RCC 7860 (cell line): ENCODE measurements at regions not wholly inside any gene's neighbourhood (a gene's known extent, or its start where the extent isn't known, plus 50 kb on each side); places are given as distances from the start of the nearest gene placed in this dataset.
A peak's percentile ranks its signal among the peaks of the same experiment; 100 is the strongest.
"Not testable (repeated sequence)": the region's sequence is repeated elsewhere in the genome, so short reads cannot be mapped to it uniquely, and the experiment has no call there.

Experiments used
- DNase-seq: peaks from one replicate; pipeline ENCODE4 v3.0.0-alpha.2; 2015; ENCODE audit warnings: low spot score
- FAIRE-seq: peaks from 2 replicates; lab custom pipeline; 2012; peaks lifted over from hg19 to GRCh38; lab: Jason Lieb, UNC

- DNase-seq, result peak; percentile 36
- FAIRE-seq, result peak; percentile 26
Measured at GRCh38 chrY:18989356-18989755, 215.8 kb upstream of the HSFY2 start.

DNA sequence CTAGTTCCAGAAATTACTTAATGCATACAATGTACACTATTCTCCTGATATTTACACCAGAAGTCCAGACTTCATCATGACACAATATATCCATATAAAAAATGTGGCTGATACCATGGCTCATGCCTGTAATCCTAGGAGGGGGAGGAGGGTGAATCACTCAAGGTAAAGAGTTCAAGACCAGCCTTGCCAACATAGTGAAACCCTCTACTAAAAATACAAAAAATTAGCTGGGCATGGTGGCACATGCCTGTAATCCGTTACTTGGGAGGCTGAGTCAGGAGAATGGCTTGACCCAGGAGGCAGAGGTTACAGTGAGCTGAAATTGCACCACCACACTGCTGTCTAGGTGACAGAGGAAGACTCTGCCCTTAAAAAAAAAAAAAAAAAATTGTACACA lies 192.5 kb upstream of the HSFY2 start:
- FAIRE-seq, result no peak

DNA sequence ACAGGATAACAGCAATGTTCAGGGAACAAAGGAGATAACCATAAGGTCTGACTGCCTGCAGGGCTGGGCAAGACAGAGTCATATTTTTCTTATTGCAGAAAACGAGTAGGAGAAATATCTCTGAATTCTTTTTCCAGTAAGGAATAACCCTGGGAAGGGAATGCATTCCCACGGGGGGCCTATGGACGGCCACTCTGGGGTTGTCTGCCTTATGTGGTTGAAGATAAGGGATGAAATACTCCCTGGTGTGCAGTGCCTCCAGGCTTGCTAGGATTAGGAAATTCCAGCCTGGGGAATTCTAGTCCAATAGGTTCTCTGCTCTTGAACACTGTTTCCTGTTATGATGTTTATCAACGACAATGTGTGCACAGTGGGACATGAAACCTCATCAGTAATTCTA lies 185.3 kb upstream of the HSFY2 start:
- no peak for FAIRE-seq
- DNase-seq, result no peak

More for the DNA sequence above, 192.5 kb upstream of the HSFY2 start:
- no peak for DNase-seq

GRCh38 chrY:18951657-18952435 lies 178.3 kb upstream of the HSFY2 start:
- no peak for FAIRE-seq
- DNase-seq, result no peak

- FAIRE-seq (no peak), DNase-seq (no peak)
Measured at GRCh38 chrY:18951019-18951418, 177.5 kb upstream of the HSFY2 start.

GRCh38 chrY:18936831-18937230 lies 163.3 kb upstream of the HSFY2 start:
- no peak for FAIRE-seq
- no peak for DNase-seq

DNA sequence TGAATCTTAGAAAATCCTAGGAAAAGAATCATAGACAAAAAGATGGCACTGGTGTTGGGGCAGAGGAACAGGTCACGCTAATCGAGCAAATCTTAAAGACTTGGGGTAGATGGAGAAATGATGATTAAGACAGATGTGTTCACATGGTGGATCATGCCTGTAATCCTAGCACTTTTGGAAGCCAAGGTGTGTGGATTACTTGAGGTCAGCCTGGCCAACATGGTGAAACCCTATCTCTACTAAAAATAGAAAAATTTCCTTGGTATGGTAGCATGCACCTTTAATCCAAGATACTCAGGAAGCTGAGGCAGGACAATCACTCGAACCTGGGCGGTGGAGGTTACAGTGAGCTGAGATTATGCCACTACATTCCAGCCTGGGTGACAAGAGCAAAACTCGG lies 145.7 kb upstream of the HSFY2 start:
- DNase-seq, result no peak
- no peak for FAIRE-seq

DNA sequence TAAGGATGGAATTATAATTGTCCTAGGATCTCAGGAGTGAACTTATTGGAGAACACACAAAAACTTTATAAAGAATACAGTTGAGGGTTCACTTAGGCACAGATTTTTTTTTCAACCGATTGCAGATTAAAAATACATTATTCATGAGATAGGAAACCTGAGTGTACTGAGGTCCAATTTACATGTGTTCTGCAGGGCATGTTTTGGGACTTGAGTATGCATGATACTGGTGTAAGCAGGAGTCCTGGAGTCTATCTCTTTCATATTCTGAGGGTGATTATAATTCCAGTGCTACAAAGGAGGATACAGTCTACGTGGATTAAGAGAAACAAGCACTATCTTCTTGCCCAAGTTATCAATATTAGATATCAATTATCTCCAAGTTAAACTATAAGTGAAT lies 139.3 kb upstream of the HSFY2 start:
- DNase-seq (no peak), FAIRE-seq (no peak)

- DNase-seq (peak; percentile 5), FAIRE-seq (no peak)
Measured at GRCh38 chrY:18909846-18910245, 136.3 kb upstream of the HSFY2 start.

GRCh38 chrY:18906198-18906597 lies 132.7 kb upstream of the HSFY2 start:
- not testable (repeated sequence) for FAIRE-seq, DNase-seq

DNA sequence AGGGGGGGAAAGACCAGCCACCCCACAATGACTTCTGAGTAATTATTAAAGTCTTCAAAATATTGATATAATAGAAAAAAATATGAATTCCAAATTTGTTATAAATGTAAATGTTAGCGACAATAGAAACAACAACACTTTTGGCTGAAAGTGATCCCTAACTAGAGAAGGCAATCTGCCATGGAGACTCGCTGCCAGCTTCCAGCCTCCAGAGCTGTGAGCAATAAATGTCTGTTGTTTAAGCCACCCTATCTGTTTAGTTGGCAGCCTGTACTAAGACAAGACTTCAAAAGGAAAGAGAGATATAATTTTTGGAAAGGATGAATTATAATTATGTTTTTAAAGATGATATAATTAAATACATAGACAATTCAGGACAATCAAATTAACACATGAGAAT lies 130.8 kb upstream of the HSFY2 start:
- FAIRE-seq, result no peak
- no peak for DNase-seq

DNA sequence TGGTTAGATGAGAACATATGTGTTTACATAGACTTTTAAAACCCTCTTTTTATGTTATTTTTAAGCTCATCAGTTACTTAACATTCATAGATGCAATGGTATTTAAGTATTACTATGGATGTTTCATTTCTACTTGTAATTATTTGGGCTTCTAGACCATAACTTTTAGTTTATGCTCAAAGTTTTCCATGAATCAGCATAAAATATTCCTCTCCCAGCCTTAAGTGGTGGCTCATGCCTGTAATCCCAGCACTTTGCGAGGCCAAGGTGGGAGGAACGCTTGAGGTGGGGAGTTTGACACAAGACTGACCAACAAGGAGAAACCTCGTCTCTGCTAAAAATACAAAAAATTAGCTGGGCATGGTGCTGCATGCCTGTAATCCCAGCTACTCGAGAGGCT lies 118.5 kb upstream of the HSFY2 start:
- DNase-seq (no peak), FAIRE-seq (no peak)

- no peak for DNase-seq
- FAIRE-seq, result no peak
Measured at GRCh38 chrY:18889548-18889947, 116.0 kb upstream of the HSFY2 start.

GRCh38 chrY:18884748-18885147 lies 111.2 kb upstream of the HSFY2 start:
- DNase-seq, result peak; percentile 12

GRCh38 chrY:18869145-18869544 lies 95.6 kb upstream of the HSFY2 start:
- DNase-seq, FAIRE-seq: not testable (repeated sequence)

More at GRCh38 chrY:18884748-18885147, 111.2 kb upstream of the HSFY2 start:
- FAIRE-seq, result no peak

- not testable (repeated sequence) for FAIRE-seq, DNase-seq
Measured at GRCh38 chrY:18866887-18867551, 93.5 kb upstream of the HSFY2 start.

DNA sequence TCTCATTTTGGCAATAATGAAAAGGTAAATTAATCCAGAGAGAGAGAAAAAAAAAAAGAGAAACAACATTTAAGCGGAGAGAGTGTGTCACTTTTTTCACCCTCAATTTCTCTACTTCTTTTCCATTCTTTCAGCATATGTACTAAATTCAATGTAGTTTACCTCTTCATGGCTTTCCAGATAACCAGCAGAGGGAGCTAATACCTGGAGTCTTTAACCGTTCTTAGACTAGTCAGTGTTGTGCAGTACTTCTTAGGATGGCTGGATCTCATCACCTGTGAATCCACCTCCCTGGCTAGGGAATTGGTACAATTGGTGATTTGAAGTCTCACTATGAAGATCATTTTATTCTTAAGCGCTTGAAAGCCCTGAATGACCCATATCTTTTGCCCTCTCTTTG lies 87.3 kb upstream of the HSFY2 start:
- FAIRE-seq, result peak; percentile 70
- DNase-seq, result not testable (repeated sequence)

GRCh38 chrY:18858484-18859191 lies 85.1 kb upstream of the HSFY2 start:
- FAIRE-seq, result peak; percentile 97
- not testable (repeated sequence) for DNase-seq

DNA sequence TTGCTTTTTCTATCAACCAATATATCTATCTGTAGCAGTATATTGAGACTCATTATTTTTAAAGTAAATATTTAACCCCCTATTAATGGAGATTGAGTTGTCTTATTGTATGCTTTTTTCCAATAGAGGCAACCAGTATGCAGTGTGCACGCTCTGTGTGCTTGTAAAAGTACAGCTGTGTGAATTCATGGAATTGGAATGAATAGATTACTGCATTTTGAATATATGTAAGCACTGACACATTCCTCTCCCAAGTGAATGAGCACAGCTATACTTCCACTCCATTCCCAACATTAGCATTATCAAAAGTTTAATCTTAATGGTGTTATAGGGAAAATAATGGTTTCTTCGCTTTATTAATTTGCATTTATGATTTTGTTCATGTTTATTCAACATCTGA lies 81.6 kb upstream of the HSFY2 start:
- not testable (repeated sequence) for DNase-seq, FAIRE-seq

DNA sequence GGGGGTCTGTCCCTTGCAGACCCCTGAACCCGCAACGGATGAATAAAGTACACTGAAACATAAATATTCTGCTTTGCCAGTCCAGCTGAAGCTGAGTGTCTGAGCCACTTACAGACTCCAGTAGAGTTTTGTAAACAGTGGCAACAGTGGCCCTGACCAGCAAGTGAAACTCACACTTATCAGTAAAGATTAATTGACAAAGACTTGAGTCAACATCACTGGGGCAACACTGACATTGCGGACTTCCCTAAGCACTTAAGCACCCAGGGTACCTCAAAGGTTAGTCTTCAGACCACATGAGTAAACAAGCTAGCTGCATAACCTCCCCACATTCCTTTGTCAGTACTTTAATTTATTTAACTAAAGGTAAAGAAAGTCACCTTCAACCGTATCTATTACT lies 79.8 kb upstream of the HSFY2 start:
- DNase-seq, FAIRE-seq: not testable (repeated sequence)

- not testable (repeated sequence) for FAIRE-seq, DNase-seq
Measured at GRCh38 chrY:18836643-18837042, 63.1 kb upstream of the HSFY2 start.
